ENCODE measurements at regions not wholly inside any gene's neighbourhood (a gene's known extent, or its start where the extent isn't known, plus 50 kb on each side); places are given as distances from the start of the nearest gene placed in this dataset.
"Not testable (repeated sequence)": the region's sequence is repeated elsewhere in the genome, so short reads cannot be mapped to it uniquely, and the experiment has no call there.

- DNase-seq (ENCODE audit: low spot score), result no peak
Measured at GRCh38 chr2:16750175-16750924, 84.7 kb upstream of the CYRIA start.

- not testable (repeated sequence) for DNase-seq (ENCODE audit: low spot score)
Measured at GRCh38 chr2:16748511-16749266, 83.1 kb upstream of the CYRIA start.

GRCh38 chr2:16747689-16748088 lies 82.1 kb upstream of the CYRIA start:
- no peak for DNase-seq (ENCODE audit: low spot score)

GRCh38 chr2:16747257-16747656 lies 81.6 kb upstream of the CYRIA start:
- no peak for DNase-seq (ENCODE audit: low spot score)

- DNase-seq (ENCODE audit: low spot score), result no peak
Measured at GRCh38 chr2:16746833-16747232, 81.2 kb upstream of the CYRIA start.

GRCh38 chr2:16746329-16746728 lies 80.7 kb upstream of the CYRIA start:
- DNase-seq (ENCODE audit: low spot score), result no peak

GRCh38 chr2:16745466-16745865 lies 79.8 kb upstream of the CYRIA start:
- DNase-seq (ENCODE audit: low spot score), result no peak

GRCh38 chr2:16744521-16744920 lies 78.9 kb upstream of the CYRIA start:
- no peak for DNase-seq (ENCODE audit: low spot score)

GRCh38 chr2:16742026-16742425 lies 76.4 kb upstream of the CYRIA start:
- DNase-seq (ENCODE audit: low spot score), result no peak

GRCh38 chr2:16741498-16741897 lies 75.9 kb upstream of the CYRIA start:
- no peak for DNase-seq (ENCODE audit: low spot score)

- DNase-seq (ENCODE audit: low spot score), result peak; percentile 35
Measured at GRCh38 chr2:16739778-16740581, 74.3 kb upstream of the CYRIA start.

- no peak for DNase-seq (ENCODE audit: low spot score)
Measured at GRCh38 chr2:16738361-16739225, 73.0 kb upstream of the CYRIA start.

- no peak for DNase-seq (ENCODE audit: low spot score)
Measured at GRCh38 chr2:16737812-16738211, 72.2 kb upstream of the CYRIA start.

- DNase-seq (ENCODE audit: low spot score), result no peak
Measured at GRCh38 chr2:16736633-16737032, 71.0 kb upstream of the CYRIA start.

- no peak for DNase-seq (ENCODE audit: low spot score)
Measured at GRCh38 chr2:16729335-16729734, 63.7 kb upstream of the CYRIA start.

- no peak for DNase-seq (ENCODE audit: low spot score)
Measured at GRCh38 chr2:16728351-16729136, 62.9 kb upstream of the CYRIA start.

GRCh38 chr2:16727849-16728248 lies 62.2 kb upstream of the CYRIA start:
- DNase-seq (ENCODE audit: low spot score), result not testable (repeated sequence)

- DNase-seq (ENCODE audit: low spot score), result no peak
Measured at GRCh38 chr2:16727256-16727655, 61.6 kb upstream of the CYRIA start.

- DNase-seq (ENCODE audit: low spot score), result no peak
Measured at GRCh38 chr2:16726577-16726976, 60.9 kb upstream of the CYRIA start.

GRCh38 chr2:16726147-16726546 lies 60.5 kb upstream of the CYRIA start:
- DNase-seq (ENCODE audit: low spot score), result no peak

- no peak for DNase-seq (ENCODE audit: low spot score)
Measured at GRCh38 chr2:16725549-16725948, 59.9 kb upstream of the CYRIA start.

All from iPS-NIHi11 (cell line).